NCI-H69 (cell line): ENCODE measurements at regions not wholly inside any gene's neighbourhood (a gene's known extent, or its start where the extent isn't known, plus 50 kb on each side); places are given as distances from the start of the nearest gene placed in this dataset.

Experiments
- DNase-seq: peaks from one replicate; lab custom pipeline; 2025; lab: John Stamatoyannopoulos, UW

GRCh38 chr18:40789286-40789685, 1165.7 kb upstream of the PIK3C3 start:
- DNase-seq: no peak

- no peak for DNase-seq
Measured at GRCh38 chr18:40782453-40783130, 1172.4 kb upstream of the PIK3C3 start.

- no peak for DNase-seq
Measured at GRCh38 chr18:40769786-40770185, 1185.2 kb upstream of the PIK3C3 start.

- DNase-seq: no peak
Measured at GRCh38 chr18:40760251-40760650, 1194.8 kb upstream of the PIK3C3 start.

GRCh38 chr18:40754477-40754876, 1200.6 kb upstream of the PIK3C3 start:
- no peak for DNase-seq

- no peak for DNase-seq
Measured at GRCh38 chr18:40752316-40752715, 1202.7 kb upstream of the PIK3C3 start.

- no peak for DNase-seq
Measured at GRCh38 chr18:40751186-40751585, 1203.8 kb upstream of the PIK3C3 start.

- DNase-seq: no peak
Measured at GRCh38 chr18:40739029-40739428, 1216.0 kb upstream of the PIK3C3 start.

- no peak for DNase-seq
Measured at GRCh38 chr18:40738321-40738880, 1216.6 kb upstream of the PIK3C3 start.

GRCh38 chr18:40708726-40709125, 1246.3 kb upstream of the PIK3C3 start:
- peak; percentile 10 for DNase-seq

- DNase-seq: no peak
Measured at GRCh38 chr18:40707797-40708196, 1247.2 kb upstream of the PIK3C3 start.

- DNase-seq: no peak
Measured at GRCh38 chr18:40698129-40698528, 1256.9 kb upstream of the PIK3C3 start.

- no peak for DNase-seq
Measured at GRCh38 chr18:40695526-40695925, 1259.5 kb upstream of the PIK3C3 start.

GRCh38 chr18:40692871-40693270, 1262.2 kb upstream of the PIK3C3 start:
- no peak for DNase-seq

GRCh38 chr18:40690062-40690461, 1265.0 kb upstream of the PIK3C3 start:
- no peak for DNase-seq

GRCh38 chr18:40687399-40687798, 1267.6 kb upstream of the PIK3C3 start:
- DNase-seq: no peak

GRCh38 chr18:40686836-40687235, 1268.2 kb upstream of the PIK3C3 start:
- DNase-seq: peak; percentile 22

- DNase-seq: no peak
Measured at GRCh38 chr18:40685219-40685618, 1269.8 kb upstream of the PIK3C3 start.

- DNase-seq: no peak
Measured at GRCh38 chr18:40678318-40678717, 1276.7 kb upstream of the PIK3C3 start.

GRCh38 chr18:40676668-40677067, 1278.4 kb upstream of the PIK3C3 start:
- DNase-seq: no peak

- DNase-seq: no peak
Measured at GRCh38 chr18:40673150-40673549, 1281.9 kb upstream of the PIK3C3 start.

- no peak for DNase-seq
Measured at GRCh38 chr18:40672590-40672989, 1282.4 kb upstream of the PIK3C3 start.

GRCh38 chr18:40670668-40671375, 1284.2 kb upstream of the PIK3C3 start:
- DNase-seq: peak; percentile 22
